K562 (cell line): ENCODE measurements at regions not wholly inside any gene's neighbourhood (a gene's known extent, or its start where the extent isn't known, plus 50 kb on each side); places are given as distances from the start of the nearest gene placed in this dataset.
A peak's percentile ranks its signal among the peaks of the same experiment; 100 is the strongest.
"Not testable (repeated sequence)": the region's sequence is repeated elsewhere in the genome, so short reads cannot be mapped to it uniquely, and the experiment has no call there.

Experiments used
- ATAC-seq: fragments of 200-7000 bp; cut with Tn5 transposase; 3 replicates; pipeline ENCODE4 v1.9.1; 2020; ENCODE audit warnings: moderate library complexity
- BruUV-seq: library from RNA; stranded (reverse); fragments of 400-500 nt; replicated peaks from 2 replicates; lab custom pipeline; 2021; lab: Mats Ljungman, UMichigan
- CTCF ChIA-PET: fragments of 300-600 bp; formaldehyde crosslinking; extraction: SDS; loops from one replicate; lab custom pipeline; 2021; ENCODE audit warnings: low intra/inter-chr PET ratio; lab: Yijun Ruan, JAX
- POLR2A ChIA-PET: fragments of 300-600, 350-650 bp; sonication (Branson Sonifier 250); formaldehyde crosslinking; extraction: SDS; loops from one replicate; lab custom pipeline; 2021; ENCODE audit warnings: antibody characterized with exemption, inconsistent platforms; lab: Yijun Ruan, JAX
- DNase-seq, 4 experiments: peaks; one replicate each; pipeline versions ENCODE4 v3.0.0 to v3.0.0-alpha.2; 2011 to 2018; ENCODE audit warnings: low spot score in 3 of 4, mixed read lengths in 3 of 4; ENCODE audit errors: extremely low read depth in 1 of 4
- FAIRE-seq: peaks from 2 replicates; lab custom pipeline; 2011; peaks lifted over from hg19 to GRCh38; lab: Jason Lieb, UNC
- H2AFZ ChIP-seq: 2 replicates; pipeline ENCODE4 v1.6.0; 2011; ENCODE audit warnings: low read depth, low read length, control low read depth, inconsistent platforms
- H3K27ac ChIP-seq: fragments of 200-600 bp; 3 replicates; pipeline ENCODE4 v1.8.0; 2011; ENCODE audit warnings: low read depth, mild to moderate bottlenecking, control low read depth, inconsistent platforms, low read length, moderate library complexity, mixed read lengths; ENCODE audit errors: extremely low read depth
- H3K27me3 ChIP-seq, 2 experiments: fragments of 300-600 bp in 1 of 2; 2 replicates in 1 of 2; 3 replicates in 1 of 2; pipeline versions ENCODE4 v1.6.0 to v1.8.0; 2011; ENCODE audit warnings: inconsistent platforms in 2 of 2, low read length in 2 of 2, mild to moderate bottlenecking in 1 of 2, mixed read lengths in 1 of 2, moderate library complexity in 1 of 2; ENCODE audit not compliant: control insufficient read depth in 2 of 2, insufficient read depth in 2 of 2
- H3K36me3 ChIP-seq: fragments of 300-600 bp; 3 replicates; pipeline ENCODE4 v1.8.0; 2011; ENCODE audit warnings: mild to moderate bottlenecking, low read length, inconsistent platforms; ENCODE audit not compliant: control insufficient read depth, insufficient read depth
- H3K4me1 ChIP-seq, 2 experiments: fragments of 200-600 bp in 1 of 2; replicated peaks in 1 of 2; 2 replicates in 1 of 2; 3 replicates in 1 of 2; pipeline versions ENCODE4 v1.5.1 to v1.8.0; 2011; ENCODE audit warnings: inconsistent platforms in 2 of 2, low read length in 2 of 2, mild to moderate bottlenecking in 1 of 2, mixed read lengths in 1 of 2, moderate library complexity in 1 of 2; ENCODE audit not compliant: control insufficient read depth in 2 of 2, insufficient read depth in 2 of 2
- H3K4me2 ChIP-seq: 2 replicates; pipeline ENCODE4 v1.6.1; 2011; ENCODE audit warnings: low read length, control low read depth, inconsistent platforms, mixed read lengths; ENCODE audit not compliant: insufficient read depth
- H3K4me3 ChIP-seq: fragments of 200-600 bp; sonication (generic), shearing (Covaris generic); 2 replicates; pipeline ENCODE4 v1.5.1; 2016; ENCODE audit warnings: control low read depth, inconsistent platforms
- H3K79me2 ChIP-seq: fragments of 200-600 bp; 3 replicates; pipeline ENCODE4 v1.8.0; 2011; ENCODE audit warnings: low read length, inconsistent platforms; ENCODE audit not compliant: control insufficient read depth, insufficient read depth
- H3K9ac ChIP-seq, 2 experiments: 2 replicates each; pipeline versions ENCODE4 v1.6.0 to v1.6.1; 2011; ENCODE audit warnings: low read depth in 2 of 2, low read length in 2 of 2, control low read depth in 1 of 2, inconsistent platforms in 1 of 2, mild to moderate bottlenecking in 1 of 2, mixed read lengths in 1 of 2; ENCODE audit not compliant: insufficient read depth in 1 of 2
- H3K9me1 ChIP-seq: one replicate; pipeline ENCODE4 v1.6.0; 2011; ENCODE audit warnings: inconsistent platforms, mild to moderate bottlenecking, low read length, moderate library complexity; ENCODE audit not compliant: control insufficient read depth, insufficient read depth
- H3K9me3 ChIP-seq: replicated peaks from 2 replicates; pipeline ENCODE4 v1.5.1; 2011; ENCODE audit warnings: low read depth, low read length, inconsistent platforms; ENCODE audit not compliant: control insufficient read depth, insufficient read depth
- H4K20me1 ChIP-seq: replicated peaks from 2 replicates; pipeline ENCODE4 v1.6.1; 2011; ENCODE audit warnings: low read length, inconsistent platforms, mixed read lengths; ENCODE audit not compliant: control insufficient read depth, insufficient read depth
- AFF4 ChIP-seq: sonication (generic); formaldehyde crosslinking; IDR thresholded peaks from 2 replicates; pipeline ENCODE4 v1.8.0; 2023; ENCODE audit warnings: mild to moderate bottlenecking, missing genetic modification reagents
- CEBPB ChIP-seq: fragments of 450-650 bp; IDR thresholded peaks from 2 replicates; pipeline ENCODE4 v1.6.1; 2016; ENCODE audit warnings: missing genetic modification characterization, missing compliant biosample characterization
- CEBPG ChIP-seq, 3 experiments: fragments of 200-800 bp in 1 of 3; sonication (Bioruptor generic) in 1 of 3; sonication (generic) in 1 of 3; formaldehyde crosslinking in 1 of 3; IDR thresholded peaks in 2 of 3; conservative IDR thresholded peaks in 1 of 3; 2 replicates each; pipeline versions ENCODE4 v1.6.1 to v1.8.0; 2016 to 2022; ENCODE audit warnings: missing compliant biosample characterization in 2 of 3, missing genetic modification characterization in 2 of 3, mild to moderate bottlenecking in 1 of 3, missing genetic modification reagents in 1 of 3
- CEBPZ ChIP-seq: fragments of 150-350 bp; IDR thresholded peaks from 2 replicates; pipeline ENCODE4 v1.6.1; 2014; ENCODE audit warnings: low read depth, mild to moderate bottlenecking, low read length, borderline replicate concordance
- MCM3 ChIP-seq: fragments of 450-650 bp; IDR thresholded peaks from 2 replicates; pipeline ENCODE4 v1.6.1; 2016
- SMARCE1 ChIP-seq: fragments of 450-650 bp; IDR thresholded peaks from 2 replicates; pipeline ENCODE4 v1.7.1; 2016; ENCODE audit warnings: mild to moderate bottlenecking
- ZC3H8 ChIP-seq: fragments of 450-650 bp; IDR thresholded peaks from 2 replicates; pipeline ENCODE4 v1.6.1; 2017
- ZNF165 ChIP-seq: fragments of 250-450 bp; sonication (Bioruptor Pico); IDR thresholded peaks from 2 replicates; pipeline ENCODE4 v1.4.0; 2020; ENCODE audit warnings: borderline replicate concordance
- WGBS: fragments of 100-300 bp; shearing (Covaris generic); methylation state at CpG from one replicate; pipeline ENCODE4 v1.1.6; 2016; ENCODE audit warnings: low coverage, mixed read lengths; ENCODE audit not compliant: insufficient coverage; ENCODE audit errors: missing lambda C conversion rate; 5-methylcytosine and 5-hydroxymethylcytosine counted together
- in situ Hi-C: fragments of 300-500 bp; cut with MboI; formaldehyde crosslinking; loops from 4 replicates; pipeline ENCODE4 v1.15.0; 2018; ENCODE audit warnings: inconsistent platforms, mixed read lengths
- intact Hi-C: fragments of 100-400 bp; cut with micrococcal nuclease; formaldehyde crosslinking; loops from 2 replicates; pipeline ENCODE4 v1.14.2; 2022

DNA sequence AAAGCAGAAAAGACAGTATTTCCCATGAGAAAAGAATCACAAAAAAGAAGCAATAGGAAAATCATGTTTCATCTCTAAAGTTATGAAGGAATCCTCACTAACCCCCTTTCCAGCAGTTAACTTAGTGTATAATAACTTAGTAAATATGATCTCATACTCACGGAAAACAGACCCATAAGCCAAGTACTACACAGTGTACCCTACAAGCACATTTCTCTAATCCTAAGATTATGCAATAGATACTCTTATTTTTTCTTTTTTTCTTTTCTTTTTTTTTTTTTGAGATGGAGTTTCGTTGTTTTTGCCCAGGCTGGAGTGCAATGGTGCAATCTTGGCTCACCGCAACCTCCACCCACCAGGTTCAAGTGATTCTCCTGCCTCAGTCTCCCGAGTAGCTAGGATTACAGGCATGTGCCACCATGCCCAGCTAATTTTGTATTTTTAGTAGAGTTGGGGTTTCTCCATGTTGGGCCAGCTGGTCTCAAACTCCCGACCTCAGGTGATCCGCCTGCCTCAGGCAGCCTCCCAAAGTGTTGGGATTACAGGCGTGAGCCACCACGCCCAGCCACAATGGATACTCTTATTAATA lies 73.7 kb upstream of the KCTD7 start:
- in situ Hi-C loops; DNase-seq; H3K4me3 ChIP-seq; H3K27me3 ChIP-seq; H2AFZ ChIP-seq; H3K9me1 ChIP-seq; CTCF ChIA-PET; H3K9me3 ChIP-seq; FAIRE-seq; ATAC-seq; H3K9ac ChIP-seq; POLR2A ChIA-PET; H3K4me2 ChIP-seq; BruUV-seq; H3K27ac ChIP-seq; H4K20me1 ChIP-seq; TF ChIP-seq CEBPG (CRISPR knock-in tag; IDR thresholded peaks at IDR 0.05): not testable (repeated sequence)
- peak; percentile 51 for TF ChIP-seq CEBPB (tag)
- peak in 1 of 2 experiments; percentile 54; a peak in 1 of 4 replicates for TF ChIP-seq CEBPG (tag; conservative IDR thresholded peaks at IDR 0.05 in 1 of 2, IDR thresholded peaks at IDR 0.05 in 1 of 2)
- intact Hi-C loops = loop anchor here (5.0 to 10.0 kb wide), 3 partner anchors 190 to 450 kb away; partner anchors contain the start of gene RABGEF1
- Histone ChIP-seq H3K79me2 (peaks cover 14% of the 10 kb centered on the region), H3K36me3 (peaks cover 87% of the 10 kb centered on the region), H3K4me1 (peaks cover 0 to 19% of the 10 kb centered on the region in 2 experiments; a peak in 2 of 5 replicates)
- WGBS = 98% methylated on average over 7 of the region's 8 CpGs

DNA sequence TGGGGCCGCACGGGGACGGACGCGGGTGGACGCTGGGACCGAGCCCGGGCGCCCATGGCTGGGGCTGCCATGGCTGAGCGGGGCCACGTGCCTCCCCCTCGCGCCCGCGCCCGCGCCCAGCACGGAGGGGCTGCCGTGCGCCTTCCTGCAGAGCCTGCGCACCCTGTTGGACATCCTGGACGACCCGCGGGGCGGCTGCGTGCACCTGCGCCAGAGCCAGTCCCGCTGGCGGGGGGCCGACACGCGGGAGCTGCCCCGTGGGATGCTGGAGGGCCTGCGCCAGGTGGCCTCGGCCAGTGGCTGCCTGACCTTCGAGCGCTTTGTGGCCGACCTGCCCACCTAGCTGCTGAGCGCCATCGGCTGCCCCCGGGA lies 72.5 kb upstream of the KCTD7 start:
- Histone ChIP-seq H3K36me3 (peaks cover 86% of the 10 kb centered on the region), H3K4me1 (peaks cover 0 to 19% of the 10 kb centered on the region in 2 experiments; a peak in 2 of 5 replicates), H4K20me1 (no peaks in the 10 kb centered on the region; the same call in 1 of the 2 replicates), H3K27me3 (no peaks in the 10 kb centered on the region), H3K27ac (no peak overlapping the region), H3K9me3 (no peaks in the 10 kb centered on the region), H2AFZ (no peak overlapping the region), H3K9me1 (peaks cover 4% of the 10 kb centered on the region), H3K9ac (no peak overlapping the region), H3K79me2 (peaks cover 20% of the 10 kb centered on the region), H3K4me2 (no peak overlapping the region), H3K4me3 (no peak overlapping the region)
- ChIA-PET CTCF (no interaction called here), POLR2A (no interaction called here)
- no TSS peak for BruUV-seq
- intact Hi-C loops (loop anchor here (5.0 to 10.0 kb wide), 3 partner anchors 189 to 449 kb away; partner anchors contain the start of gene RABGEF1), in situ Hi-C loops (no loop called here)
- 97% methylated on average over 29 of the region's 41 CpGs for WGBS
- FAIRE-seq (no peak), DNase-seq (no peak), ATAC-seq (no peak)
- no peak for TF ChIP-seq CEBPZ
- TF ChIP-seq ZNF165 (CRISPR knock-in tag) = no peak
- no peak for TF ChIP-seq AFF4 (CRISPR knock-in tag)
- no peak for TF ChIP-seq ZC3H8
- no peak for TF ChIP-seq MCM3
- TF ChIP-seq SMARCE1 = no peak
